ENCODE measurements at regions not wholly inside any gene's neighbourhood (a gene's known extent, or its start where the extent isn't known, plus 50 kb on each side); places are given as distances from the start of the nearest gene placed in this dataset.

DNA sequence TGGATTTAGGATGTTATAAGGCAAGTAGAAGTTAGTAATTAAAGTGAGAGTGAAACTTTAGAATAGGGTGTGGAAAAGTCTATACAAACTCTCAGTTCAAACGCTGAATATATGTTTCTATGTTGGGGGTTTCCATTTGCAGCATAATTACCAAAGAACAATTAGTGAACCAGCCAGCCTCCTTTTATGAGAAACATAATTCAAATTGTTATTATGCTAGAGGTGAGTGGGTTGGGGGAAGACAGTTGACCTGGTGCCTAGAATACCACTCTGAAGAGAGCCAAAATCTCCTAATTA, 435.8 kb downstream of the MDFIC start:
- intact Hi-C loops (cut with micrococcal nuclease), result loop anchor here (5.0 kb wide), 2 partner anchors 90 to 120 kb away; no protein-coding TSS in a partner anchor
- H3K4me3 ChIP-seq (ENCODE audit: low read length), result no peak overlapping the region

DNA sequence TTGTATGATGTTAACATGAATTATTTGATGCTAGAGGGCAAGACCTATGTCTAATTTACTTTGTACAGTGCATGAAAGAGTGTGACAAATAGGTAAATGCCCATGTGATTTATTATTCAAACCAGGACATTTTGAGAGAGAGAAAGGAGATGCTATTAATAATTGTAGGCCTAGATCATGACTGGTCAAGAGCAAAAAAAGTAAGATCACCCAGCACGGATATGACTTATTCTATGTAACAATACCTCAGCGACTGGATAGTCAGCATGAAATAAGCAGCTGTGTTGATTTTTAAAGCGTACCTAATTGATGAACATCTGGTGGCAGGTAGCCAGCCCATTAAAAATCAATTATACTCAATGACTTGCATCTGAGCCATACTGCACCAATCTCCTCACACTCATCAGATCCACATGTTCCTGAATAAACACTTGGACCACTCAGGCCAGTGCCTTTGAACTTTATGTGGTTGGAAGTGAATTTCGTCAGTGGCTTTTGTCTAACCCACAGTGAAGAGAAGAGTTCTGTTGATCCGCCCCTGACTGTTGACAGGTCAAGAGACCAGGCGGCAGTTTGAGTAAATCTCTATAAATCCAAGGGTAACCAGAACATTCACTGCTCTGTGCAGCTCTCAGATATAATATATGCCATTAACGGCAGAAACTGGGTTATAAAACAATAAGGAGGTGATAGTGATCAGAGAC, 435.3 kb downstream of the MDFIC start:
- H3K9me3 Mint-ChIP-seq, result no peaks in the 10 kb centered on the region
- 81% methylated on average over 7 of the region's 7 CpGs for WGBS (ENCODE audit: insufficient coverage)
- no peaks in the 10 kb centered on the region for H3K36me3 ChIP-seq (ENCODE audit: control insufficient read depth, insufficient read depth, low read length)
- no peaks in the 10 kb centered on the region for H3K4me1 ChIP-seq (ENCODE audit: control insufficient read depth, insufficient read depth, low read length)
- ATAC-seq (no peak), DNase-seq (no peak)
- peaks cover 16 to 17% of the 10 kb centered on the region in 2 donors for H3K4me1 Mint-ChIP-seq
- H3K4me3 Mint-ChIP-seq, result no peak overlapping the region
- peak overlapping the region in 1 of 2 donors; percentile 40 for H3K27ac Mint-ChIP-seq
- intact Hi-C loops (cut with micrococcal nuclease), result loop anchor here (5.0 kb wide), 2 partner anchors 90 to 120 kb away; no protein-coding TSS in a partner anchor
- H3K27ac ChIP-seq (ENCODE audit: low read length), result no peak overlapping the region
- TF ChIP-seq, protein P1, sequence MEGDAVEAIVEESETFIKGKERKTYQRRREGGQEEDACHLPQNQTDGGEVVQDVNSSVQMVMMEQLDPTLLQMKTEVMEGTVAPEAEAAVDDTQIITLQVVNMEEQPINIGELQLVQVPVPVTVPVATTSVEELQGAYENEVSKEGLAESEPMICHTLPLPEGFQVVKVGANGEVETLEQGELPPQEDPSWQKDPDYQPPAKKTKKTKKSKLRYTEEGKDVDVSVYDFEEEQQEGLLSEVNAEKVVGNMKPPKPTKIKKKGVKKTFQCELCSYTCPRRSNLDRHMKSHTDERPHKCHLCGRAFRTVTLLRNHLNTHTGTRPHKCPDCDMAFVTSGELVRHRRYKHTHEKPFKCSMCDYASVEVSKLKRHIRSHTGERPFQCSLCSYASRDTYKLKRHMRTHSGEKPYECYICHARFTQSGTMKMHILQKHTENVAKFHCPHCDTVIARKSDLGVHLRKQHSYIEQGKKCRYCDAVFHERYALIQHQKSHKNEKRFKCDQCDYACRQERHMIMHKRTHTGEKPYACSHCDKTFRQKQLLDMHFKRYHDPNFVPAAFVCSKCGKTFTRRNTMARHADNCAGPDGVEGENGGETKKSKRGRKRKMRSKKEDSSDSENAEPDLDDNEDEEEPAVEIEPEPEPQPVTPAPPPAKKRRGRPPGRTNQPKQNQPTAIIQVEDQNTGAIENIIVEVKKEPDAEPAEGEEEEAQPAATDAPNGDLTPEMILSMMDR (IDR thresholded peaks at IDR 0.05), result no peak
- H3K27me3 Mint-ChIP-seq (ENCODE audit: low read depth in 2 of 2), result peaks cover 0 to 5% of the 10 kb centered on the region in 2 donors
- H3K9me3 ChIP-seq (ENCODE audit: control insufficient read depth, insufficient read depth, low read length), result no peaks in the 10 kb centered on the region
- no peaks in the 10 kb centered on the region for H3K36me3 Mint-ChIP-seq
- no peaks in the 10 kb centered on the region for H3K27me3 ChIP-seq (ENCODE audit: control insufficient read depth, insufficient read depth, low read length)
- no peak overlapping the region for H3K4me3 ChIP-seq (ENCODE audit: low read length)

More for the DNA sequence above, 435.8 kb downstream of the MDFIC start:
- H3K27me3 ChIP-seq (ENCODE audit: control insufficient read depth, insufficient read depth, low read length), result no peaks in the 10 kb centered on the region
- Mint-ChIP-seq H3K27me3 (ENCODE audit: low read depth in 2 of 2) (no peaks in the 10 kb centered on the region), H3K4me1 (peaks cover 16 to 17% of the 10 kb centered on the region in 2 donors), H3K36me3 (no peaks in the 10 kb centered on the region), H3K27ac (peak overlapping the region in 1 of 2 donors; percentile 21), H3K4me3 (no peak overlapping the region), H3K9me3 (no peaks in the 10 kb centered on the region)
- H3K36me3 ChIP-seq (ENCODE audit: control insufficient read depth, insufficient read depth, low read length), result no peaks in the 10 kb centered on the region
- no peak overlapping the region for H3K27ac ChIP-seq (ENCODE audit: low read length)
- no CpG with 5 or more reads among the region's 1 CpG for WGBS (ENCODE audit: insufficient coverage)
- ATAC-seq, result no peak
- no peaks in the 10 kb centered on the region for H3K9me3 ChIP-seq (ENCODE audit: control insufficient read depth, insufficient read depth, low read length)
- DNase-seq, result no peak
- H3K4me1 ChIP-seq (ENCODE audit: control insufficient read depth, insufficient read depth, low read length), result no peaks in the 10 kb centered on the region
- TF ChIP-seq, protein P1 (IDR thresholded peaks at IDR 0.05), result no peak

DNA sequence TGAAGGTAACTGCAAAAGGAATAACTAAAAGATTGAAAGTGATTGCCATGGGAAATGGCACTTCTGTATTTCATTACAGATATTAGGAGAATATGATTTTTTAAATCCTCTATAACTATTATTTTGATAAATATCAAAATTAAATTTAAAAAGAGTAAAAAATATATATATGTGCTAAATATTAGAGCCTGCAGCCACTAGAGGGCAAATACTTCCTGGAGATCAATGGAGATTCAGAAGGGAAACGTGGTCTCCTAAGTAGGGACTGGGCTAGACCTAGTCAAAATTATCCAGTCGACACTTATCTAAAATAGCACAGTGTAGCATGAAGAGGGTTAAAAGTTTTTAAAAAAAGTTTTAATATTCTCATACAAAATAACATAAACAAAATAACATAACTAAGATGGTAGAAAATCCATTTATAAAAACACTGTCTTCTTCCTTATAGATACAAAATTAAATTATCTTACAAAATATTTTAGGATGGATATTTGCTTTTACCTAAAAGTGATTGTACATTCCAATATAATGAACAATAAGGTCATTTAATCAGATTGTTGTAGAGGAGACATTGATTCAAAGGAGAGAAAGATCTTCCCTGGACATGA, 434.3 kb downstream of the MDFIC start:
- TF ChIP-seq, protein P1 (IDR thresholded peaks at IDR 0.05), result peak; percentile 69
- Mint-ChIP-seq H3K9me3 (no peaks in the 10 kb centered on the region), H3K36me3 (no peaks in the 10 kb centered on the region), H3K4me3 (no peak overlapping the region), H3K27me3 (ENCODE audit: low read depth in 2 of 2) (peaks cover 0 to 9% of the 10 kb centered on the region in 2 donors), H3K27ac (peak overlapping the region in 1 of 2 donors; percentile 40), H3K4me1 (peaks cover 16 to 17% of the 10 kb centered on the region in 2 donors)
- H3K27ac ChIP-seq (ENCODE audit: low read length), result no peak overlapping the region
- WGBS (ENCODE audit: insufficient coverage), result 46% methylated on average over 1 of the region's 2 CpGs
- peak in 1 of 2 donors; percentile 8 for DNase-seq
- H3K4me3 ChIP-seq (ENCODE audit: low read length), result no peak overlapping the region
- H3K9me3 ChIP-seq (ENCODE audit: control insufficient read depth, insufficient read depth, low read length), result no peaks in the 10 kb centered on the region
- intact Hi-C loops (cut with micrococcal nuclease), result loop anchor here (5.0 kb wide), 2 partner anchors 91 to 121 kb away; no protein-coding TSS in a partner anchor
- no peaks in the 10 kb centered on the region for H3K36me3 ChIP-seq (ENCODE audit: control insufficient read depth, insufficient read depth, low read length)
- no peaks in the 10 kb centered on the region for H3K27me3 ChIP-seq (ENCODE audit: control insufficient read depth, insufficient read depth, low read length)
- H3K4me1 ChIP-seq (ENCODE audit: control insufficient read depth, insufficient read depth, low read length), result no peaks in the 10 kb centered on the region
- peak in 1 of 3 donors; percentile 49 for ATAC-seq

Measured in natural killer cell (primary cell).